ENCODE measurements at regions not wholly inside any gene's neighbourhood (a gene's known extent, or its start where the extent isn't known, plus 50 kb on each side); places are given as distances from the start of the nearest gene placed in this dataset.

GRCh38 chr3:176554791-176555654 is 642.3 kb downstream of the TBL1XR1 start:
- DNase-seq (ENCODE audit: low read depth): no peak

GRCh38 chr3:176554264-176554663 is 643.0 kb downstream of the TBL1XR1 start:
- DNase-seq (ENCODE audit: low read depth): no peak

- DNase-seq (ENCODE audit: low read depth): no peak
Measured at GRCh38 chr3:176526942-176527341, 670.3 kb downstream of the TBL1XR1 start.

DNA sequence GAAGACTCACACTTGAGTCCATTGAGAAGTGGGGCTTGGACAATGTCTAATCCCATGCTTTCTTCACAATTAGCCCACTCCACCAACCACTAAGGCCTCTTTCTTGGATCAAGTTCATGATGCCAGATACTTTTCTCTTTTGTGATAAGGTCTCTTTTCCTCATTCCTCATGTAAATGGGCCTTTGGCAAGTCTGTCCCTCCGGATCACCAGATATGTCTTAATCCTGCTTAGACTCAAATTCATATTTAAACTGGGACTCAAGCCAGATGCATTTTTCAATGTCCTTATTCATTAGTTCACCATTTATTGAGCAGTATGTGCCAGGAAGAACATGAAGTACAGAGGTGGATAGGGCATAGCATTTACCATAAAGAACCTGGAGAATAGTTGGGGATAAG is 671.1 kb downstream of the TBL1XR1 start:
- DNase-seq (ENCODE audit: low read depth): no peak

- no peak for DNase-seq (ENCODE audit: low read depth)
Measured at GRCh38 chr3:176523114-176523513, 674.2 kb downstream of the TBL1XR1 start.

GRCh38 chr3:176522436-176522835 is 674.8 kb downstream of the TBL1XR1 start:
- DNase-seq (ENCODE audit: low read depth): no peak

DNA sequence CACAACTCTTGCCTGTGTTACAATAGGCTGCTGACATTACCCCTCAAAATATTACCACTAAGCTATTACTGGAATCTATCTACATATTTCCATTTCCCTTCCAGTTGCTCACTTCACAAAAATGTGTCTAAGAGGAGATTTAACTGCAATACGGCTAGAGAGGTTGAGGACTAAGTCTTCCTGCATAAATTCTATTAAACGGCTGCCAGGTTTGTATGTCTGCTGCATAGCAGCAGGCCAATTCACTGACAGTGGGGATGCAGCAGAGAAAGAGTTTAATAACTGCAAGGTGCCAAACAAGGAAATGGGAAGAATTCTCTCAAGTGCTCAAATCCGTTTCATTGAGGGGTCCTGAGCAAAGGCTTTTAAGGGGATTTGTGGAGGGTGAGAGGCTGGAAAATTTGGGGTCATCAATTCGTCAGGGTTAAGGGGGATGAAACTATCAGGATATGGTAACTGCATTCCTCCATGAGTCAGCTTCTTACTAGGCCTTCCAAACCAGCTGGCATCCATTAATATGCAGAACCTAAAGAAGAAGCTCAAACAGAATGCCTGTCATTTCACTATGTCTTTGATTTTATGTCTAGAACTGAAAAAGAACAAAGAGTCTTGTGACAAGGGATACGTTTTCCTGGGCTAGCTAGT is 675.6 kb downstream of the TBL1XR1 start:
- DNase-seq (ENCODE audit: low read depth): peak; percentile 41

DNA sequence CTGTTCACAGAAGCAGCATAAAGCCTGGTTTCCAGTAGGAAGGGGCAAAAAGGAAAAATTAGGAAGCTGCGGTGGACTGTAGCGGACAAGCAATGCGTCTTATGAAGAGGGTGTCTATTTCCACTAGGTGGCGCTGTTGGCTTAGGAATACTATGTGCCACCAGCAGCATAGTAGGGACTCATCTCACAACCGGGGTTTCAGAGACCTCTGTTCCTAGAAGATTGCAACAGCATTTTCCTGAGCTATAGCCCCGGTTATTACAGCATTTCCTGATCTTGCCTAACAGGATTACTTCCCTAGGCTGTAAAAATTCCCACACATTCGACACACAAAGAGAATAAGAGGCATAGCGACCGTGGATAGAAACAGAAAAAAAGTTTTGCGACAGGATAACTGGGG is 683.0 kb downstream of the TBL1XR1 start:
- peak; percentile 35 for DNase-seq (ENCODE audit: low read depth)

DNA sequence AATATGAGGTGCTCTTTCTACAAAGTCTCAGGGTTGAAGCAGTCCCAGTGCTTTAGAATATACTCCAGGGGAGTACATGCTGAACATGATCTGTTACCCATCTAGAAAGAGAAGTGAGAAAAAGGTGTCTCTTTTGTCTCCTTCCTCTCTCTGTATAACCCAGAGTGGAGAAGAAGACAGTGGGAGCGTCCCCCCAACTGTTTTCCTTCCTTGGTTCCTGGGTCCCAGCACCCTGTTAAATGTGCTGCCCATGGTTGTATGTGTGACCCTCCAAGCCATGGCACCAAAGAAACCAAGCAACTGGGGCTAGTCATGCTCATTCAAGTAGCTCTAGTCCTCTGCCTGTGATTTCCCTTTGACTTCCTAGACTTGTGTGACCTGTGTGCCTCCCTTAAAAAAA is 683.7 kb downstream of the TBL1XR1 start:
- DNase-seq (ENCODE audit: low read depth): no peak

GRCh38 chr3:176512037-176512436 is 685.2 kb downstream of the TBL1XR1 start:
- no peak for DNase-seq (ENCODE audit: low read depth)

GRCh38 chr3:176510097-176510496 is 687.2 kb downstream of the TBL1XR1 start:
- no peak for DNase-seq (ENCODE audit: low read depth)

GRCh38 chr3:176505878-176506621 is 691.2 kb downstream of the TBL1XR1 start:
- no peak for DNase-seq (ENCODE audit: low read depth)

GRCh38 chr3:176491084-176491483 is 706.2 kb downstream of the TBL1XR1 start:
- no peak for DNase-seq (ENCODE audit: low read depth)

DNA sequence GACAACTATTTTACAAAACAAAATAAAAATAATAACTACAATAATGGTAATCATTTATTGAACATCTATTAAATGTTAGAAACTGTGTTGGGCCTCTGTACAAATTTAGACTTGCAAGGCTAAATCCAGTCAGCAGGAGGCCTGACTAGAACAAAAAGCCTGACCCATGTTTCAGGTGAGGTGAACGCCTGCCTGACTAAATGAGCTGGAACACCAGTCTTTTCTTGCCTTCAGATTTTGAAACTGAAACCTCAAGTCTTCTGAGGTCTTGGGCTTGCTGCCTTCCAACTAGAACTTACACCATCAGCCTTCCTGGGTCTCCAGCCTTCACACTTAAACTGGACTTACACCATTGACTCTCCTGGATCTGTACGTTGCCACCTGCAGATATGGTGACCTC is 706.9 kb downstream of the TBL1XR1 start:
- no peak for DNase-seq (ENCODE audit: low read depth)

- no peak for DNase-seq (ENCODE audit: low read depth)
Measured at GRCh38 chr3:176479248-176479647, 718.0 kb downstream of the TBL1XR1 start.

- DNase-seq (ENCODE audit: low read depth): no peak
Measured at GRCh38 chr3:176469694-176470205, 727.5 kb downstream of the TBL1XR1 start.

- DNase-seq (ENCODE audit: low read depth): no peak
Measured at GRCh38 chr3:176463610-176464009, 733.7 kb downstream of the TBL1XR1 start.

DNA sequence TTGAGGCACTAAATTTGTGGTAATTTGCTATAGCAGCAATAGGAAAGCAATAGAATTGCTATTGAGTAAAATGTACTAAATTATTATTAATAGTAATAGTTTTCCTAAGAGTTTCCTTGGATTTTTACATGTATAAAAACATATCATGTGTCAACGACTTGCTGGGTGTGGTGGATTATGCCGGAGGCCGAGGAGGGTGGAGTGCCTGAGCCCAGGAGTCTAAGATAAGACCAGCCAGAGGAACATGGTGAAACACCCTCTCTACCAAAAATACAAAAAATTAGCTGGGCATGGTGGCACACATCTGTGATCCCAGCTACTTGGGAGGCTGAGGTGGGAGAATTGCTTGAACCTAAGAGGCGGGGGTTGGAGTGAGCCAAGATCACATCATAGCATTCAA is 749.9 kb downstream of the TBL1XR1 start:
- DNase-seq (ENCODE audit: low read depth): no peak

DNA sequence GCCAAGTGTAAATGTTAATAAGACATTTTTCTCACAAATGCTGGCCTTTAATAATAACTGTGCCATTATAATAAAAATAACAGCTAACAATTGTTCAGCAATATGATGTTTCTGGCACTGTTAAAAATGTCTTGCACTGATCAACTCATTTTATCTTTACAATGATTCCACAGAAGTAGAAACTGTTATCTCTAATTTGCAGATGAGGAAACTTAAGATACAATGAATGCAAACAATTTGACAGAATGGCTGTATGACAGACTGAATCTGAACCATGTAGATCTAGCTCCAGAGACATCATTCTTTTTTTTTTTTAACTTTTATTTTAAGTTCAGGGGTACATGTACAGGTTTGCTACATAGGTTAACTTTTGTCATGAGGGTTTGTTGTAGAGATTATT is 755.0 kb downstream of the TBL1XR1 start:
- DNase-seq (ENCODE audit: low read depth): no peak

DNA sequence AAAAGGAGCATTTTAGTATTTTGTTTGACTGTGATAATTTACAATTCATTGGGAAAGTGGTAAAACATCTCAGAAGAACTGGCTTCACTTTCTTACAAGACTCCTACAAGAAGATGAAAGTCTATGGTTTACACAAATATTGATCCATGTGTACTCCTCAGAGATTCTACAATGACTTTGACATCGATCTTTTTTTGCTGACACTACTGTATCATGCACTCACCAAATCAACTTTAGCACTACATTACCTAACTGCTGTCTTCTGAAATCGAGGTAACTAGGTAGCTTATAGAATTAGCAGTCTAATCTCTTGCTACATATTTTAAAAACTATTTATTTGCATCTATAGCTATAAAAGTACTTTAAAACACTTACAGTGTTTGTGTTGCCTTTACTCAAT is 757.6 kb downstream of the TBL1XR1 start:
- DNase-seq (ENCODE audit: low read depth): no peak

GRCh38 chr3:176431991-176432390 is 765.3 kb downstream of the TBL1XR1 start:
- no peak for DNase-seq (ENCODE audit: low read depth)

- no peak for DNase-seq (ENCODE audit: low read depth)
Measured at GRCh38 chr3:176431038-176431418, 766.3 kb downstream of the TBL1XR1 start.
